ENCODE measurements at regions not wholly inside any gene's neighbourhood (a gene's known extent, or its start where the extent isn't known, plus 50 kb on each side); places are given as distances from the start of the nearest gene placed in this dataset.

DNA sequence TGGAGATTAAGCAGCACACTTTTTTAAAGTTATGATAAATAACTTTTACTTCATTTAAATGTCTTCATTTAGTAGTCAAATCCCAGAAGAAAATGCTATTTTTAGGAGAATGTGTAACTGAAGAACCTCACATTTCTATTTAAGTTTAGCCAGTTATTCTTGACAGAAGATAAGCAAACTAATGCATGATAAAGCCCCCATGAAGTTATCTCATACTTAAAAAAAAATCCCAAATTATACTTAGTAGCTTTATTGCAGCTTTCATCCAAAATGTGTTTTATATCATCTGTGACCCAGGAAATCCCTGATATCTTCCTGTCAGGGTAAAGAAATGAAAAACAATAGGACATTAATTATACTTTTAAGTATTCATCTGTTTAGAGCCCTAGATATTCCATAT lies 124.8 kb upstream of the SYT6 start:
- no peak for ATAC-seq (ENCODE audit: insufficient read depth, low FRiP score)
- Histone ChIP-seq H3K27ac (ENCODE audit: low read depth in 1 of 2, low read length in 1 of 2) (no peak overlapping the region), H3K9ac (ENCODE audit: insufficient read depth in 1 of 2, low read length in 2 of 2) (no peak overlapping the region), H3K9me3 (ENCODE audit: control insufficient read depth in 4 of 4, insufficient read depth in 3 of 4, low read length in 3 of 4) (no peaks in the 10 kb centered on the region), H3K4me3 (no peak overlapping the region), H3K4me1 (ENCODE audit: control insufficient read depth in 5 of 5, insufficient read depth in 5 of 5, low read length in 5 of 5) (peaks cover 0 to 30% (median 0%) of the 10 kb centered on the region in 5 donors), H3K36me3 (ENCODE audit: control insufficient read depth in 4 of 4, insufficient read depth in 4 of 4, low read length in 4 of 4) (no peaks in the 10 kb centered on the region), H3K27me3 (ENCODE audit: control insufficient read depth in 3 of 3, insufficient read depth in 3 of 3, low read length in 2 of 3) (no peaks in the 10 kb centered on the region)
- TF ChIP-seq, protein P1, sequence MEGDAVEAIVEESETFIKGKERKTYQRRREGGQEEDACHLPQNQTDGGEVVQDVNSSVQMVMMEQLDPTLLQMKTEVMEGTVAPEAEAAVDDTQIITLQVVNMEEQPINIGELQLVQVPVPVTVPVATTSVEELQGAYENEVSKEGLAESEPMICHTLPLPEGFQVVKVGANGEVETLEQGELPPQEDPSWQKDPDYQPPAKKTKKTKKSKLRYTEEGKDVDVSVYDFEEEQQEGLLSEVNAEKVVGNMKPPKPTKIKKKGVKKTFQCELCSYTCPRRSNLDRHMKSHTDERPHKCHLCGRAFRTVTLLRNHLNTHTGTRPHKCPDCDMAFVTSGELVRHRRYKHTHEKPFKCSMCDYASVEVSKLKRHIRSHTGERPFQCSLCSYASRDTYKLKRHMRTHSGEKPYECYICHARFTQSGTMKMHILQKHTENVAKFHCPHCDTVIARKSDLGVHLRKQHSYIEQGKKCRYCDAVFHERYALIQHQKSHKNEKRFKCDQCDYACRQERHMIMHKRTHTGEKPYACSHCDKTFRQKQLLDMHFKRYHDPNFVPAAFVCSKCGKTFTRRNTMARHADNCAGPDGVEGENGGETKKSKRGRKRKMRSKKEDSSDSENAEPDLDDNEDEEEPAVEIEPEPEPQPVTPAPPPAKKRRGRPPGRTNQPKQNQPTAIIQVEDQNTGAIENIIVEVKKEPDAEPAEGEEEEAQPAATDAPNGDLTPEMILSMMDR (IDR thresholded peaks at IDR 0.05; ENCODE audit: control extremely low read depth, extremely low read depth), result no peak
- peak in 2 of 3 donors; percentile 37 to 60 for DNase-seq

DNA sequence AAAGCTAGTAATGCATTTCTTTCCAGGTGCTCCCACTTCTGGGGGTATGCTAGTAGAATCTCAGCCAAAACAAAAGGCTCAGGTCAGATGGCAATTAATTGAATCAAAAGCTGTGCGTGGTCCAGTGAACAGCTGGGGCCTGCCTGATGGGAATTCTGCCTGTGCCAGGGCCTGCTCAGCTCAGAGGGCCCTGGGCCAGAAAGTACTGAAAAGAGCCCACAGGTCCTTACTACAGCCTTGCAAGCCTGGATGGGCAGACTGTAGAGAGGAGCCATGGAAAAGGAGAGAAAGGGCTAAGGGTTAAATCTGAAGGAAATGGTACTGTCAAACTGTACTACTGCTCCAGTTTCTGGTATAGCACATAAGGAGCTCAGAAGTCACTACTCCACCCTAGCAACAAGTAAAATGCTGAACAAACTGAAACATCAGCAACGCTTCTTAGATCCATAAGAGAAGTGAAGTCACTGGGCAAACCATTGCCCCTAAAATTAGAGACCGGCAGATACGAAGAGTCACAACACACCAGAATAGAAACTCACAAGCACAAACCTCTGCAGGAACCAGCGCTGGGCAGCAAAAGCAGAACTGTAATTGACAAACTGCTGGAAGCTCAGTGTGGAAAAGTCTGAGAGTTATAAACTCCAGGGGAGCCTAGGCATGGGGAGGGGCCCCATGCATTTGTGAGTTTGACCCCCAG lies 121.1 kb upstream of the SYT6 start:
- TF ChIP-seq, protein P1 (IDR thresholded peaks at IDR 0.05; ENCODE audit: control extremely low read depth, extremely low read depth), result no peak
- no peaks in the 10 kb centered on the region for H3K27me3 ChIP-seq (ENCODE audit: control insufficient read depth in 3 of 3, insufficient read depth in 3 of 3, low read length in 2 of 3)
- H3K4me1 ChIP-seq (ENCODE audit: control insufficient read depth in 5 of 5, insufficient read depth in 5 of 5, low read length in 5 of 5), result peaks cover 0 to 53% (median 12%) of the 10 kb centered on the region in 5 donors
- DNase-seq (peak in 1 of 3 donors; percentile 43), ATAC-seq (ENCODE audit: insufficient read depth, low FRiP score) (no peak)
- H3K27ac ChIP-seq (ENCODE audit: low read depth in 1 of 2, low read length in 1 of 2), result no peak overlapping the region
- H3K9ac ChIP-seq (ENCODE audit: insufficient read depth in 1 of 2, low read length in 2 of 2), result no peak overlapping the region
- H3K4me3 ChIP-seq, result no peak overlapping the region
- H3K36me3 ChIP-seq (ENCODE audit: control insufficient read depth in 4 of 4, insufficient read depth in 4 of 4, low read length in 4 of 4), result no peaks in the 10 kb centered on the region
- no peaks in the 10 kb centered on the region for H3K9me3 ChIP-seq (ENCODE audit: control insufficient read depth in 4 of 4, insufficient read depth in 3 of 4, low read length in 3 of 4)
- 71 to 76% methylated on average over 5 of the region's 5 CpGs for WGBS, 2 donors

DNA sequence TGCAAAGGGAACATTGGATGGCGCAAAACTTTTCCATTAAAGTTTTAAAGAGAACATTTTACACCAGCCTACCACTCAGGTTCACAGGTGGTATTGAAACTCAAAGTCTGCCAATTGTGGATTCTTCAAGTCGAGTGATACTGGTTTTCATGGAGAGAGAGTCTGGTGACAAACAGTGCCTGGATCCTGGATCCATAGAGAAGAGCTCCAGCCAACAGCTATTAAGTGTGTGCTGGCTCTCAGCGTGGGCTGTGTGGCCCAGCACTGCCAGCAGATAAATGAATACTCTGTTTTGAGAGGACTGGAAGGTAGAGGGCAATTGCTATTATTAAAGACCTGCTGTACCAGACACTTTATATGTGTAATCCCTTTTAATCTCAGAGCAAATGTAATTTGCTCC lies 118.9 kb upstream of the SYT6 start:
- Histone ChIP-seq H3K27ac (ENCODE audit: low read depth in 1 of 2, low read length in 1 of 2) (no peak overlapping the region), H3K4me3 (no peak overlapping the region)
- 76 to 84% methylated on average over 3 of the region's 3 CpGs for WGBS, 2 donors

More for the DNA sequence above, 118.9 kb upstream of the SYT6 start:
- Histone ChIP-seq H3K36me3 (ENCODE audit: control insufficient read depth in 4 of 4, insufficient read depth in 4 of 4, low read length in 4 of 4) (no peaks in the 10 kb centered on the region), H3K4me1 (ENCODE audit: control insufficient read depth in 5 of 5, insufficient read depth in 5 of 5, low read length in 5 of 5) (peaks cover 0 to 45% (median 13%) of the 10 kb centered on the region in 5 donors), H3K27me3 (ENCODE audit: control insufficient read depth in 3 of 3, insufficient read depth in 3 of 3, low read length in 2 of 3) (no peaks in the 10 kb centered on the region), H3K9me3 (ENCODE audit: control insufficient read depth in 4 of 4, insufficient read depth in 3 of 4, low read length in 3 of 4) (no peaks in the 10 kb centered on the region), H3K9ac (ENCODE audit: insufficient read depth in 1 of 2, low read length in 2 of 2) (no peak overlapping the region)
- no peak for ATAC-seq (ENCODE audit: insufficient read depth, low FRiP score)
- DNase-seq, result no peak
- TF ChIP-seq, protein P1 (IDR thresholded peaks at IDR 0.05; ENCODE audit: control extremely low read depth, extremely low read depth), result no peak
